B cell (primary cell): ENCODE measurements at regions not wholly inside any gene's neighbourhood (a gene's known extent, or its start where the extent isn't known, plus 50 kb on each side); places are given as distances from the start of the nearest gene placed in this dataset.

ENCODE experiments used
- CTCF ChIP-seq: fragments of 200-600 bp; IDR thresholded peaks from one replicate; pipeline ENCODE4 v1.8.0; 2022; ENCODE audit warnings: antibody characterized with exemption, mild to moderate bottlenecking
- EZH2 ChIP-seq: IDR thresholded peaks from 2 replicates; pipeline ENCODE4 v1.6.1; 2012; ENCODE audit warnings: borderline replicate concordance, low read depth, mild to moderate bottlenecking, moderate library complexity, low read length; ENCODE audit not compliant: insufficient read depth, poor library complexity, severe bottlenecking

DNA sequence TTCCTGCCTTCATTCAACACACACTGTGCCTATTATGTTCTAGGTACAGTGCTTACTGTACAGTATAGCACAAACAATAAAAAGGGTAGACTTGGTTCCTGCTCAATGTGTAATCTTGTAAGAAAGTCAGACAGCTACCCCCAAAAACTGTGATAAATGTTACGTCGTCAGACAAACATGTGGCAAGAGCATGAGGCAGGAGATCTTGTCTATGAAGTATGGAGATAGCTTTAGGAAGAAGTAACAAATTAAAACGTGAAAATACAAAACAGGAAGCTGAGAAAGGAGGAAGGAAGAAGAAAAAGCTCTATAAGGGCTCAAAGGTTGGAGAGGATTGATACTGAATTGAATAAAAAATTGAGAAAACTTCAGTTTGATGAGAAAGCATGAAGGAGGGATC is 276.2 kb upstream of the HNRNPA3 start:
- TF ChIP-seq CTCF = no peak
- no peak for TF ChIP-seq EZH2
